HT1080 (cell line): ENCODE measurements at regions not wholly inside any gene's neighbourhood (a gene's known extent, or its start where the extent isn't known, plus 50 kb on each side); places are given as distances from the start of the nearest gene placed in this dataset.

Experiments
- DNase-seq: peaks from one replicate; pipeline ENCODE4 v3.0.0-alpha.2; 2015; ENCODE audit warnings: low read depth

DNA sequence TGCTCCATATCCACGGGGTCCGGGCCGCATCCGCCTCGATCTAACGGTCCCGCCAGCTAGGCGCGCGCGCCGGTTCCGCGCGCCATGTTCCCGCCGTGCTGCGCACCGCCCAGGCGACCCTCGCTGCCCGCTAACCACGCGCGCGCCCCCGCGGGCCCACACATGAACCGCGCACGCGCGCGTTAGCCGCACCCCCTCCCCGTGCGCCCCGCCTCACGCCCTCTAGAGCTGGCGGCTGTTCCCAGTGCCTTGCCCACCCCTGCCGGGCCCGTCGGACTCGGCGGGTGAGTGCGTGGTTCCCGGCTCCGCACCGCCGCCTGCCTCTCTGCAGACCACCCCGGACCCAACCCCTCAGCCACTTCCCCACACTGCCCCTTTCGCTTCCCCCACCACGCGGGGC lies 57.3 kb downstream of the TP53TG3F start:
- peak; percentile 28 for DNase-seq
